Fibroblast of the conjunctiva (primary cell): ENCODE measurements at regions not wholly inside any gene's neighbourhood (a gene's known extent, or its start where the extent isn't known, plus 50 kb on each side); places are given as distances from the start of the nearest gene placed in this dataset.
"Not testable (repeated sequence)": the region's sequence is repeated elsewhere in the genome, so short reads cannot be mapped to it uniquely, and the experiment has no call there.

Experiments used
- DNase-seq: peaks from one replicate; pipeline ENCODE4 v3.0.0-alpha.2; 2010; ENCODE audit warnings: low read depth

DNA sequence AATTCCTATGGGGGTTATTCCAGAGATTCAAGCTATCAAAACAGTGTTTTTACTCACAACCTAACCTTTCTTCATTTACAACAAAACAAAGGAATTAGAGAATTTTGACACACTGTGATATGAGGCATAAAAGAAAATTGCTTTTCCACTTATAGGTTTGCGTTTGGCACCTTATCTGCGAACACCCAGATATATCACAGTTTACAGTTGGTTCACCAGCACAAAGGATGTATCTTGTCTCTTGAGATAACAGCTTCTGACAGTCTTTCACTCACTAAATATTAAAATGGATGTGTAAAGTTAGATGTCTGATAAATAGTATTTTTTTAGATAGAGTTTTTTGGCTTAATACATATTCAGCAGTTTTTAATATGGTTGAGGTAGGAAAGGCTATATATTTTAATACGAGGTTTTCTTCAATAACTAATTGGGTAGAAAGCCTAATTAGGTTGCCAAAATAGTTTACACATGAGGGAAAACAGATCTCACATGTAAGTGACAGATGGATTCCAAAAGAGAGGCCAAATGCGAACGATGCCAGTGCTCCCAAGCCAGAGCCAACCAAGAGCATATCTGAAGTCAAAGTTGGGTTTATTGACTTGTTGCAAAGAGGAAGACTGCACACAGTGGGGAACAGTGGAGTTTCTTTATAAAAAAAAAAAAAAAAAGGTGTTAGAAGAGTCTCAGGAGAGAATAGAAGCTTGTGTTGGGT is 1495.2 kb downstream of the MAT2B start:
- DNase-seq, result no peak

DNA sequence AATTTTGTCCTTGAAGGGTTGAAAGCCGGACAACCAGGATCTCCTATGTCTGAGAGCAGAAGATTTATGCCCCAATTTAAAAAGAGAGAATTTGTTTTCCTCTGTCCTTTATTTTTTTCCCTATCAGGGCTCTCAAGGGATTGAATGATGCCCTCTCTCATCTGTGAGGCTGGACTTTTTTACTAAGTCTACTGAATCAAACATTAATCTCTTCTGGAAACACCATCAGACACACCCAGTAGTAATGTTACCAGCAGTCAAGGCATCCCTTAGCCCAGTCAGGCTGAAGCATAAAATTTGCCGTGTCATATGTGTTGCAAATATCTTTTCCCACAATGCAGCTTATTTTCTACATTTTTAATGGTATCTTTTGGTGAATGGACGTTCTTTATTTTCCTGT is 1497.9 kb downstream of the MAT2B start:
- DNase-seq, result no peak

DNA sequence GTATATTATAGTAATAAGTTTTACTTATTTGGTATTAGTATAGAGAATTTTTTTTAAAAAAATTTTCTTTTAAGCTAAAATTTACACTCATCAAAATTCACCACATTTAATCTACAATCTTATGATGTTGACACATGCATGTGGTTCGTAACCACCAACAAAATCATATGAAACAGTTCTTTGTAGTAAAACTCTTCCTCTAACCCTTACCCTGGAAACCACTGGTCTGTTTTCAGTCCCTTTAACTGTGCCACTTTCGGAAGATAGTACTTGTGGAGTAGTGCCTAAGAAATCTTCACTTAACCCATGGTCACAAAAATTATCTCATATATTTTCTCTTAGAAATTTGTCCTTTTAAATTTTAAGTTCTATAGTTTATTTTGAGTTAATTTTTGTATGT is 1498.8 kb downstream of the MAT2B start:
- DNase-seq, result no peak

DNA sequence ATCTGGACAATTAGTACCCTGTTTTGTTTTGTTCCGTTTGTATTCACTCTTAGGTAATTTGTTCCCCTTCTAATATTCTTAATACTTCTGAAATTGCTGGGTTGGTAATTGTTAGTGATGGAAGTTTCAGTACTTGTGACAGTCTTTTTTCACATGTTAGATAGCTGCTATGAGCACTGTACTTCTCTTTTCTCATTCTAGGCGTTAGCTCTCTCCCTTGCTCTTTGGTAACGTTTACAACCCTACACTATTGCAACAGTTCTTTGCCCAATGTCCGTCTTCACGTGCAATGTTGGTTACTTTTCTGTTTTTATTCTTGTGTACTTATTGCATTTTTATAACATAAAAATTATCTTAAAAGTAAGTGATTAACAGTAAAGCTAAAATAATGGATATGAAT is 1509.0 kb downstream of the MAT2B start:
- no peak for DNase-seq

DNA sequence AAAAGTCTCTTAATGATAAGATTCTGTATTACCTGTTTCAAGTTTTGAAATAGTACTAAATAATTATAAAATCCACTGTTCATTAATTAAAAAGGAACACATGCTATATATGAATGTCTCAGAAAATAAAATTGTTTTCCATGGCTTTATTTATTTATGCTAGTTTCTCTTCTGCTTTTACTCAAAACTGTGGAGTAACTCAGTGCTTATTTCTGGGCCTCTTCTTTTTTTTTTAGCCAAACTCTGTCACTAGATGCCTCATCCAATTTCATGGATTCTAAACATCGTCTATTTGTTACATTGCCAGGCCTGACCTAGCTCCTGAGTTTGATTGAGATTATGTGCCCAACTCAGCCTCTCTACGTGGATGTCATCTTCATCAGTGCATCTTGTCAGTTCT is 1509.7 kb downstream of the MAT2B start:
- no peak for DNase-seq

DNA sequence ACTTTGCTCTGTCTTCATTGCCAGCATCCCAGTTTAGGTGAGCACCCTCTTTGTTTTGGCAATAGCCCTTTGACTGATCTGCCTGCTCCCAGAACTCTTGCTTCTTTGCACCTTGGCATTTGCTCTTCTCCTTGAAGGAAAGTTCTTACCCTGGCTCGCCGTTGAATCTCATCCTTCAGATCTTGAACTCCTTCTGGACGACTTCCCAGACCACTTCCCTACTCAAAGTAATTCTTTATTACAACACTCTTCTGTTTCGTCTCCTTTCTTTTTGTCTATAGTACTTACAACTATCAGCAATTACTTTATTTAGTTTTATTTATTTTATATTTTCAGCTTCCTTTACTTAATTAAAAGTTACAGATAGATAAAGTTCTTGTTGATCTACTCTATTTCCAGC is 1510.1 kb downstream of the MAT2B start:
- no peak for DNase-seq

DNA sequence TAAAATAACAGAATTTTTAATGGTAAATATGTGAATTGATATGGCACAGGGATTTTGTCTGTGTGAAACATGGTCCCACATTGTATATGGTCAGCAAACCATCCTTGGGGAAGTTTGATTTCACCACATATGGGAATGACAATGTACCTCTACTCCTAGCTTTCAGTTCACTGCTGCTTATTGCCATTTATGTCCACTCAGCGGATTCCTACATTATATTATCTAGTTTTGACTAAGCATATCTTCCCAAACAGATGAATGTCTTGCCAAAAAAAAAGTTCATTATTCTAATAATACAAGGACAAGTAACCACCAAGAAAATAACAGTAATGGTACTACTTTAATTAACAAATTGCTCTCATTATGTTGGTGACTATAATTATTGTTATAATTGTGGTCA is 1521.6 kb downstream of the MAT2B start:
- DNase-seq, result no peak

DNA sequence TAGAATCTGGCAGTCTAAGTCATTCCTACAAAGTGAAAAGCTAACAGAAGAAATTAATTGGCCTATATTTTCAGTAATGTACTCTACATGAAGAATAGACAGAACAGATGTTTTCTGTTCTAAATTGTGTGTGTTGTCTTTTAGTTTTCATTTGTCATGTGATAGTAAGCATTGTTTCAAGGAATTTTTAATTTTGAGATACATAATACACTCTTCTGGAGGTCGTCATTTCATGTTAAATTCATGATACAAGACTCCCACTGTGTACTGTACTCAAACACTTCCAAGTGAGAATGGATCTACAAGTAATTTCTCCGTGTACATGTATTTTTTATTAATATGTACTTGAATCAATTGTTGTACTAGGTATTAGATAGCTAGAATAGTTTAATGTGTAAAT is 1522.9 kb downstream of the MAT2B start:
- no peak for DNase-seq

DNA sequence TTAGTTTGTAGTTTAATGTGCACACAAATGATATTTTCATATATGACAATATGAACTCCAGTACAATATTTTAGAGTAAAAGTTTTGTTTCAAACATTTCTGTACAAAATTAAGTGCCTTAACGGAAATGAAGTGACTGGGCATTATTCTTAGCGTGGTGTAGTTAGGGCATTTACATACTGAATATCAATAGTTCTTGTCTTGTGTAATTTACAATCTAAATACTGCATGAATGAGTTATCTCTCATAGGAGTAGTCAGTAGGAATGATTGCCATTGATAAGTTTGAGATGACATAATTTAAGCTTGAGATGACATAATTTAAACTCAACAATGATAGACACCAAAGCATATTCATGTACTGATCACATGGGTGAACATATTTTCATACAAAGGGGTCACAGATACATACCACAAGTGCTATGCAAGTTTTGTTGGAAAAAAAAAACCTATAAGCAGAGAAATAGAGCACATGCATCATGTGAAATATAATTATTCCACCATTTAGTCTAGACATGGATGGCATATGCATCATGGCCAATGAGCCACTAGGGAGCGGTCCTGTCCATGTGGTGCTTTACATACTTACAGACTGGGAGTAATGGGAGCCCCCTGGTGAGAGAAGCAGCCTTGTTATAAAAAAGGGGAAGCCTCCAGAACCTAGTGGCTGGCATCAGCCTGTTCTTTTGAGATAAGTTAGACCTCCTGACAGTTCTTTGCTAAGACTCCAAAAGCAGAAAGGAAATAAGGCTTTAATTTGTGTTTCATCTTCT is 1523.9 kb downstream of the MAT2B start:
- DNase-seq, result no peak

DNA sequence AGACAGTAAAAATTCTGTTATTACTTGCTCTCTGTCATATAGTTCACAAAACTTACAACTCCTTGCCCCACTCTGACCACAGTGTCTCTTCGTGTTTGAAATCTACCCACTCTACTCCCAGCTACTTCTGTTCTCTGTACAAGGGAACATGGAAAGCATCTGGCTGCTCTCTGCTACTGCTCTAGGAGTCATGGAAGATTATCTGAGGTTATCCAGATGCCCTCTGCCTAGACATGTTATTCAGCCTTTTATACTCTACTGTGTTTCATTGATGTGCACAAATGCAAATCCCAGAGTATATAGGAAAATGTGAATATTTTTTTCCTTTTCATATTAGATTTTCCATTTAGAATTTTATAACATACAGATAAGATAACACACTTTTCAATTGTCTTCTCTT is 1525.6 kb downstream of the MAT2B start:
- DNase-seq, result no peak

DNA sequence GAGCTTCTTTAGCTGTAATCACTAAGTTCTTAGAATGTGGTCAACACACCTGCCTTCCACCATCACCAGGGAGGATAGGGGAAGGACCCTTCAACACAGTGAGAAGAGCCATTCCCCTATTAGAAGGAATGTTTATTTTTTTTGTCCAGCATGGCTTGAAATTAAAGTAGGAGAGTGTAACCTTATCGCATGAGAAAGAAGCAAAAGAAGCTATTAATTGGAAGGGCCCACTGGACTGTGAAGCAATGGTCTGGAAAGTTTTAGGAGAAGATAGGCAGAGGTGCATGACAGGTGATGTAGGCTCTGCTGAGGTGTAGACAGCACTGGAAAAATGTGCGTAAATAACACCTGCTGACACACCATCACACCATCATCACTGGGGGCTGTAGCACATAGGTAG is 1526.0 kb downstream of the MAT2B start:
- no peak for DNase-seq

DNA sequence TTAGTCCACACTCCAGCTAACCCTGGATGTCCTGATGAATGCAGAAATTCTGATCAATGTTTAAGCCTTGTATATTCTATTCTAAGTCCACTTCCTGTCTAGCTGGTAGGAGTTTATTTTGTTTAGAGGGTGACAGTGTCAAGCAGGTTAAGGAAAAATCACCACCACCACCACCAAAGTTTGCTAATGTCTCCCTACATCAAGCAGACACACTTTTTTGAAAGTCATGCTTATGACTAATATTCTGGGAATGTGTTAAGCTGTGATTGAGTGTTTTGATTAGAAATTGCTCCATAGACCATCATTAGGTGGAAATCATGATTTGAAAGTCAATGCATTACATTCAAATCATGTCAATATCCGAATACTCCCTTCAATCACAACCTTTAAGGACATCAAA is 1530.1 kb downstream of the MAT2B start:
- DNase-seq, result no peak

DNA sequence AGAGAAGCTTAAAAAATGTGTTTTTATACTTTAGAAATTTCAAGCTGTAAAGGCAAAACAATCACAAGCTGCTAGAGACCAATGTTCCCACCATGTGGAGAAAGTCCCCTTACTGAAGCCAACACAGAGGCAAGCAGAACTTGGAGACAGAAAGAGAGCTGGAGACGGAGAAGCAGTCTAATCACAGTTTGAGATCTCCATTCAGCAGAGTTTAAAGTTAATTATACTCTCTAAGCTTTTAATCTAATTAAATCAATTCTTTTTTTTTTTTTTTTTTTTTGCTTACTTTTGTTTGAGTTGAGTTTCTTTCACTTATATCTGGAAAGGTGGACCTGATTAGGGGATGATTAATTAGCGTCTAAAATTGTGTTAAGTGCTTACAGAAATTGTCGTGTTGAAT is 1534.3 kb downstream of the MAT2B start:
- DNase-seq, result no peak

DNA sequence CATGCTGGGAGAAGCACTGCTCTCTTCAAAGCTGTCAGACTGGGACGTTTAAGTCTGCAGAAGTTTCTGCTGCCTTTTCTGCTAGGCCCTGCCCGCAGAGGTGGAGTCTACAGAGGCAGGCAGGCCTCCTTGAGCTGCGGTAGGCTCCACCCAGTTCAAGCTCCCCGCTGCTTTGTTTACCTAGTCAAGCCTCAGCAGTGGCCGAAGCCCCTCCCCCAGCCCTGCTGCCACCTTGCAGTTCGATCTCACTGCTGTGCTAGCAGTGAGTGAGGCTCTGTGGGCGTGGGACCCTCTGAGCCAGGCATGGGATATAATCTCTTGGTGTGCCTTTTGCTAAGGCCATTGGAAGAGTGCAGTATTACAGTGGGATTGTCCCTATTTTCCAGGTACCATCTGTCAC is 1540.5 kb downstream of the MAT2B start:
- DNase-seq, result not testable (repeated sequence)

DNA sequence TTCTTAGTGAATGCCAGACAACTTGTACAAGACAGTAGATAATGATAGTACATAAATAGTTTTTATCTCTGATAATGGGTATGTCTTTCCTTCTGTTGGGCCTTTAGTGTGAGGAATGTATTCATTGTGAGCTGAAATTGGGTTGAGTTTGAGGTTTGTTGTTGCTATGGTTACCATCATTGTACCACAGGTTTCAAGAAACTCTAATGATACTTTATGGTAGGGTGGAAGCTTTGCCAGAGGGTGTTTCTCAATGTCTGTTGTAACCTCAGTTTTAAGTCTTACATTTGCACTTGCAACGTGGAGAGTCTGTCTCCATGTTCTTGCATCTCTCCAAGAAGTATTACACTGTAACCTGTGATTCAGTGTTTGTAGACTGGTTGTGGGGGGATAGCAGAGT is 1550.1 kb downstream of the MAT2B start:
- DNase-seq, result no peak

DNA sequence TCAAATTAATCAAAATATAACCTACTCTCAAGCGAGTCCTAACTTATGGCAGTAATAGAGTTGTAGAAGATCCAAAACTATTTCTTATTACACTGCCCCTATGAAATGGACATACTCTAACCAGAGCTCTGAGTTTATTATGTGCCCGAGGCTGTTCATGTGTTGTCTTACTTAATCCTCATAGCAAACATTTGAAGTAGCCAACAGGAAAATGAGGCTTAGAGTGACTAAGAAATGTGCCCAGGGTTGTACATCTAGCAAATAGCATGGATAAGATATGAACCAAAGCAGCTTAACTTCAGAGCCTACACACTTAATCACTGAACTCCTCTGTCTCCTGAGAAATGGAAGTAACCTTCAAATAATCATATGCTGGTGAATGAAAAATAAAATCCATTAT is 1551.7 kb downstream of the MAT2B start:
- no peak for DNase-seq

DNA sequence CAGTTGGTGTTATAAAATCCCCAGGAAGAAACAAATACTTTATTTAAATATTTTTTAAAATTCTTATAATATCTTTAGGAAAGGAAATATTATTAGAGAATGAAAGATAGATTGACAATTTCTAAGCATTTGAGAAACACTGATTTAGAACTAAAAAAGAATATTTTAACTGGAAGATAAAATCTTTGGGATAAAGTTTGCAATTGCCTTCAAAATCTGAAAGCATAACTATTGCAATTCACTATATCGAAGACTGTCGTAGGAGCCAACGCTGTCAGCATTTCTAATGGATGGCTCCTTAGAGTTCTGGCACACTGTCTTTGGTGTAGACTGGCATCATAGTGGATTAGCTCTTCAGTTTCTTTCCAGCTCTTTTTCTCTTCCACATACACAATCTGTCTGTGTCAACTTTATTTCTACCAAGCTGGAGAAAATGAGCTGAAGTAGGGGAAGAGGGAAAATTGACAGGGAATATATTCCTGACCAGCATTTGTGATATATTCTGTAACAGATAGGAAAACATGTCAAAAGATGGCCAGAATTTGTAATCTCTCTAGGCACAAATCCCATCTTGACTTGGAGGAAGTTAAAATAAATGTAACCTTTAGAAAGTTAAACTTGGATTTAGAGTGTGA is 1561.4 kb downstream of the MAT2B start:
- no peak for DNase-seq

DNA sequence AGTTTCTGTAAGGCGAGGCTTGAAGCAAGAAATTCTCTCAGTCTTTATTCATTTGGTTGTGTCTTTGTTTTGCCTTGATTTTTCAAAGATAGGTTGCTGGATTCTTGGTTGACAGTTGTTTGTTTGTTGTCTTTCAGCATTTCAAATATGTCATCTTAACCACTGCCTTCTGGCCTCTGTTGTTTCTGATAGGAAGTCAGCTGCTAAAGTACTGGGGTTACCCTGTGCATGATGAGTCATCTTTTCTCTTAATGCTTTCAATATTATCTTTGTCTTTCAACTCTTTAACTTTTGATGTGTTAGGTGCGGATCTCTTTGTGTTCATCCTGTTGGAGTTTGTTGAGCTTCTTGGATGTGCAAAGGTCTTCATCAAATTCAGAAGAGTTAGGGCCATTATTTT is 1571.3 kb downstream of the MAT2B start:
- DNase-seq, result no peak

DNA sequence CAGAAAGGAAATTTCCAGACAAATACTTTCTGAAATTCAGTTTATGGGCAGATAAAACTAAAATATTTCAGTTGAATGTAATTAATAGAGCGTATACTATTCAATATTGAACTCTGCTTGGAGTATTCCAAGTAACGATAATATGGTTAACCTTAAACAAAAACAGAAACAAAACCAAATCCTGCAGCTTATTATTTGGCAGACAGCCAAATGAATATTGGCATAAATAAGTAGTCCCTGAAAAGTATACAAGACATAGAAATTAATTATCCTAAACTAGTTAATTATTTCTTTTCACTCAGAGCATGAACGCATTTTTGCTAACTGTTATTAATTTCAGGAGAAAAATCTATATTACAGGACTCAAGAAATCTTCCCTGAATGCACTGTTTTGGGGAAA is 1574.0 kb downstream of the MAT2B start:
- DNase-seq, result no peak

DNA sequence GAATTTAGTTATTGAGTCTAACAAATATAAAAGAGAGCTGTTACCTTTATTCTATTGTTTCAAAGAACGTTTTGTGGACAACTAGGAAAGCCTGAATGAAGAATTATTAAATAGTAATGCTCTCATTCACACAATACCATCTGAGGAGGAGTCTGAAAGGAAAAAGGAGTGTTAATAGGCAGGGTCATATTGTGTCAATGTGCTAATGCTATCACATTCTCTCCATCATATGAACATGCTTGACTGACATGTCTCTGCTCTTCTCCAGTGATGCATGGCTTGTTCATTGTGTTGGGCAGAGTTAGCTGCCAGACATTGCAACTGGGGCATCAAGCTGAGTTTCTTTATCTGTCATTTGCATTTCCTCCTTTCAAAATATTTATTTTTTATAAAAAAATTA is 1578.0 kb downstream of the MAT2B start:
- DNase-seq, result no peak

DNA sequence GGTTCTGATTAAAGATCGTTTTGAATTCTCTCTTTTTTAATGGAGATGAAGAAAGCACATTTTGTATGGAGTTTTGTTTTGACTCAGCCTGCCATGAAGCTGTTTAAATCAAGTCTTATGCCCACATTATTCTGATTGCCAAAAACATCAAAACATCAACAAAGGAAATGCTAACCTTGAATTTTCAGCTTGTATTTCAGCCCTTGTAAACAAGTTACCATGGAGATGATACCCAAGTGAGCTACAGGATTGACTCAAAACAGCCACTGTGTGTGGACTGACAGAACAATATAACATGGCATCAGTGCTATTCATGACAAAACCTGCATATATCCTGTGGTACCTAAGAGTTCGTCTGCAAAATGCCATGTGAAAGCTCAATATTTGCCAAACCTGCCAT is 1581.0 kb downstream of the MAT2B start:
- DNase-seq, result no peak

DNA sequence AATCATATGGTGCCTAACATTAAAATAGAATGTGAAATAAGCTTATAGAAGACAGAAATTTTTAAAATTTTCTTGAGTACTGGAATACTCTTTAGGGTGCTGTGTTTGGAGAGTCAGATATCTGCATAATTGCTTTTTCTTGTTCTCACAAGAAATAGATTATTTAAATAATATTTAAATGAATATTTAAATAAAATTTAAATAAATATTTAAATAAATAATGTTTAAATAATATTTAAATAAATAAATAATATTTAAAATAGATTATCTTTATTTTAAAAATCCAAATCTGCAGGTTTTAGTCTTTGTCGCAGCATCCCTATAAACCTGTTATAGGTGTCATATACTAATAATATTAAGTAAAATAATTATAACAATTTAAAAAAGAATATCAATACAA is 1589.4 kb downstream of the MAT2B start:
- no peak for DNase-seq

DNA sequence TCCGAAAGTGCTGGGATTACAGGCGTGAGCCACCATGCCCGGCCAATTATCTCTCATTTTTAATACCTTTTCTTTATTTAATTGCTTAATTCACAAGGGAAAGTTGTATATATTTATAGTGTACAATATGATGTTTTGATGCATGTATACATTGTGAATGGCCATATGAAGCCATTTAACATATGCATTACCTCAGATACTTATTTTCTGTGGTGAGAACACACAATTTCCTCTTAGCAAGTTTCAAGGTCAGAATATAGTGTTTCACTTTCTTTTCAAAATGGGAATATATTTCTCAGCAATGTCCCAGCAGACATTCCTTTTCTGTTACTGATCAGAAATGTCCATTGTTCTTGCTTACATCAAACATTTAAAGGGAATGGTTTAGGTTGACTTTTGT is 1596.3 kb downstream of the MAT2B start:
- DNase-seq, result no peak

DNA sequence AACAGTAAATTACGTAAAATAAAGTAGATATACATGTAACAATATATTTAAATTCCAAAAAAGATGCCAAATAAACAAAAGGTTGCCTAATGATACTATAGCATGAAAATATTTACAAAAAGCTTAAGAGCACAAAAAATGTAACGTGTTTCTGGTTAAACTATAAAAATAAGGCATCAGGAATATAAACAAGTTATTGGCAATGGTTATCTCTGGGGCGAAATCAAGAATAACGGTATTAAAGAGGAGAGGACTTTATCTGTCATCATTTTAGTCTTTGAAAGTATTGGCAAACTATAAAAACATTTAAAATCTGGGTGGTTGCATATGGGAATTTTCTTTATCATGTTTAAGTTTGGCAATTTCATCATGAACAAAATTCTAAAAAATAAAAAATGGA is 1599.2 kb downstream of the MAT2B start:
- DNase-seq, result no peak
